Right renal cortex interstitium (tissue), 3 donors: ENCODE measurements at regions not wholly inside any gene's neighbourhood (a gene's known extent, or its start where the extent isn't known, plus 50 kb on each side); places are given as distances from the start of the nearest gene placed in this dataset.

Experiments
- DNase-seq, 3 donors: peaks; one replicate each; pipeline ENCODE4 v3.0.0-alpha.2; 2013; ENCODE audit warnings: low read depth in 3 of 3, low spot score in 2 of 3

GRCh38 chr3:104514776-104515175, 851.9 kb upstream of the ALCAM start:
- DNase-seq = no peak

- no peak for DNase-seq
Observed at GRCh38 chr3:104519068-104519467, 847.6 kb upstream of the ALCAM start.

DNA sequence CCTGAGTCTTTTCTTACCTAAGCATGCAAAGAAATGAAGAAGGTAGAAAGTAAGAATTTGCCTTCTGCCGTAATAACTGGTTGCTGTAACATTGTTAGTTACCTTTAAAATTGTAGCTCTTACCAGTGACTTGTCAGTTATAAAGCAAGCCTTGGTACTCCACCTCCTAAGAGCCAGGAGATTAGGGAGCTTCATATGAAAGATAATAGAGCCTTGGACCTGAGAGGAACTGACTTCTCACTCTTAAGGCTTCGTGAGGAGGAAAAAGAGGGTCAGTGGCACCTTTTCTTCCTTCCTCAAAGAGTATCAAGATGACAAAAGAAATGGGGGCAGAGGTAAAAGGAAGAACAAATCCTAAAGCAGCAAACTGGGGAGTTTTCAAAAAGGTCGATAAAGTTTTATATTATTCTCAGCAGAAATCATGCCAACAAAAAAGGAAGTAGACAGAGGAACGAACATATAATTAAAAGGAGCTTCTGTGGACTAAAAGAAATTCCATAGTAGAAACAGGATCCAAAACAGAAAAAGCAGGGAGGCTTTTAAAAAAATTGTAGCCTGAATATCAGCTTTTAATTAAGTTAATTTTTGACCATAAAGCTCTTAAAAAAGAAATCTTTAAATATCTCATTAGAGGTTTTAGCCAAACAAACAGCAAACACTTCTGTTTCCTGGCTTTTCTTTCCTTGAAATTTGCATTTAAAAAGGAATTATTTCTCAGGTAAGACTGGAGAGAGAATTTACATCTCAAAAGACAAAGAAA, 847.1 kb upstream of the ALCAM start:
- no peak for DNase-seq

GRCh38 chr3:104520228-104520655, 846.5 kb upstream of the ALCAM start:
- no peak for DNase-seq

DNA sequence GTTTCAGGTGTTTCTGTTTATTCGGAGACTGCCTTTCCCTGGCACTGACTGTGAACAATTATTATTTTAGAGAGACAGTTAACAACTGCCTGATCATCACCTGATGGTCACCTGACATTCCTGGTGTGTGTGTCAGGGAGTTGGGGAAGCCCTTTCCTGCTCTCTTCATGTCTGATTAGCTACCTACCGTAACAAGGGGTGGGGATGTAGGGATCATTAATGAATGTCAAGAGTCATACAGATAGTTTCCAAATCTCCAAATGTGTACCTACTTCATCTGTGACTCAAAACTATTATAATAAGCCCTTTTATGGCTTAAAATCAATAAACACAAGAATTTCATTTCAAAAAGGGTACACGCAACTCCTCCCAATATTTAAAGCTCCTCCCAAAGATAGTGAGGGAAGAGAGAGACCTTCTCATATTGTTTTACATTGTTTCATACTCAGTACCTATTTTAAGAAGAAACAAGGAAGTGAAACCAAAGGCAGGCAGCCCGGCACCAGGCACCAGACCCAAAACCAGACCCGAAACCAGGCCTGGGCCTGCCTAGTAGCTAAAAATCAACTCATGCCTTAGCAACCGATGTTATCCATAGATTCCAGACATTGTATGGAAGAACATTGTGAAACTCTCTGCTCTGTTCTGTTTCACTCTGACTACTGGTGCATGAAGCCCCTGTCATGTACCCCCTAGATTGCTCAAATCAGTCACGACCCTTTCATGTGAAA, 844.9 kb upstream of the ALCAM start:
- no peak for DNase-seq

DNA sequence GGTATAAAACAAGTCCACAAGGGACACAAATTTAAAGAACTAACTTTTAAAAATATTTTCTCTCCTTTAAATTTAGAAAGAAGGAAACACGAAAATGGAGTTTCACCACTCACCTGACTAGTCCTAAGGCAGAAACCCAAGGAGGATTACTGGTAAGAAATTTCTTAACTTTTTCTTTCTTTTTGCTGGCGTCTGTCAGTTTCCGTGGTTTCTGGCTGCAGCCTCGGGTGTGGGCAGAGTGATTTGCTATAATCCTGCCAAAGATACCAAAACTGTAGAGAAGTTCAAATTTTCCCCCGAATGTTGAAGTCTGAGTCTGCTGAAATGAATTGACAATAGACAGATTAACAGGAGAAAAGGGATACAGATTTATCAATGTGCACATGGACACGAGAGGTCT, 843.6 kb upstream of the ALCAM start:
- DNase-seq = no peak

DNA sequence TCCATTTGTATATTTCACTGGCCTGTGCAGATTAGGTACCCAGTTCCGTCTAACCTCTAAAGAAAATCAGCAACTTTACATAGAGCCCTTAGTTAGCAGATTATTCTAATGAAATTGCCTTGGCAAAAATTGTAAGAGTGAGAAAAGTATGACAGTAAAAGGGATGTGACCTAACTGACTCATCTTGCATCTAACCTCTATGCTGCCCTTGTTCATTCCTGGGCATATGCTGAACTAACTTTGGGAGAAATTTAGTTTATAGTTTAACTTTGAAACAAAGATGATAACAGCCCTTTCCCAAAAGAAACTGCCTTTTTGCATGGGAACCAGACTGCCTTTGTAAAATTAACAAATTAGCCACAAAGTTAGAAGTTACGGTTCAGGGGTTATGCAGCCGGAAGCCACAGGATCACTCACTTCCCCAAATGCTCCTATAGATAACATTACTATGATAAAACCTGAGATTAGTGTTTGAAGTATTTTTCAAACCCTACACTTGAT, 839.8 kb upstream of the ALCAM start:
- no peak for DNase-seq

DNA sequence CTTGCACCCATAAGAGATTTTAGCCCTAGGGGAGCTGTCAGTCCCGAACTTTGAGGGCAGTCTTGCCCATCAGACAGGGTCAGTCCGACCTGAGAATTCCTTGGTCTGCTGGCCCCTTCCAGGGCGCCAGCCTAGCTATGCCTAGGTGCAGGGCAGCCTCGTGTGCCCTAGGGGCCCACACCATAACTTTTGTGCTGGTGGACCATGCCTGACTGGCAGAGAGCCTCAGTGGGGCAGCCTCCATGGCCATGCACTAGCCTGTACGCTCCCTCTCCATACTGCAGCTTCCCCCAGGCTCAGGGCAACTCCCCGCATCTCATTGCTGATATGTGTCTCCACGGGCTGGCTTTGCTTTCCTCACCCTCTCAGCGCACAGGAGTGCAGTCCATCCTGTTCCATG, 835.8 kb upstream of the ALCAM start:
- no peak for DNase-seq

GRCh38 chr3:104536715-104537114, 830.0 kb upstream of the ALCAM start:
- no peak for DNase-seq

GRCh38 chr3:104537323-104537722, 829.4 kb upstream of the ALCAM start:
- DNase-seq = no peak

GRCh38 chr3:104546301-104546700, 820.4 kb upstream of the ALCAM start:
- DNase-seq = no peak

DNA sequence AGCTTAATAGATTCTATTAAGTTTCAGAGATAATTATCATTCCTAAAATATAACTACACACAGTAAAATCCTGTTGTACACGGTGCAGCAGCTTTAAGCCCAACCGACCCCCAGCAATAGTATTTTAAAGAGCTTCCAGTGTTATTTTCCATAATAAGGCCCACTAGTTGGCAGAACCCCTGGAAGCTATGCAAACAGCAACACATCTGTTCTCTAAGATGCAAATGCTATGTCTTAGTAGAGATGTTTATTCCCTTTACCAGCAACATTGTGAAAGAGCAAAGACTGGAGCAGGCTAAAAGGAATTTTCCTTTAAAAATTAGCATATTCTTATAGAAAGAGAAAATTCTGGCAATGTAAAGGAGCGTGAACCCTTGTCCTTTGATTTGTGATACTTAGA, 819.7 kb upstream of the ALCAM start:
- no peak for DNase-seq

DNA sequence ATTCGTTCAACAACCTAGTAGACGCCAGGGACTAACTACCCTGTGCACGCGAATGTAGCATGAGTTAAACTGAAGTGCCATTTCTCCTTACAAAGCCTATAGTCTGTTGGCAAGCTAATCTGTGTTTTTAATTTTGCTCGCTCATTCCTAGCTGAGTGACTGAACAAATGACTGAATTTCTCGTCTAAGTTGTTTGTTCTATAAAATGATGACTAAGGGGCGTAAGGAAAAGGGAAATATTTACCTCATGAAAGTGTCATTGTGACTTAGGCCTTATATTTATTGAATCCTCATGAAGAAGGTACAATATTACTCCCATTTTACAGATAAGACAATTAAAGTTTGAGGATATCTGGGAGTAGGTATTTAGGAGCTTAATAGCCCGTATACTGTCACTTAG, 818.3 kb upstream of the ALCAM start:
- no peak for DNase-seq

- DNase-seq = no peak
Observed at GRCh38 chr3:104549099-104549714, 817.5 kb upstream of the ALCAM start.

DNA sequence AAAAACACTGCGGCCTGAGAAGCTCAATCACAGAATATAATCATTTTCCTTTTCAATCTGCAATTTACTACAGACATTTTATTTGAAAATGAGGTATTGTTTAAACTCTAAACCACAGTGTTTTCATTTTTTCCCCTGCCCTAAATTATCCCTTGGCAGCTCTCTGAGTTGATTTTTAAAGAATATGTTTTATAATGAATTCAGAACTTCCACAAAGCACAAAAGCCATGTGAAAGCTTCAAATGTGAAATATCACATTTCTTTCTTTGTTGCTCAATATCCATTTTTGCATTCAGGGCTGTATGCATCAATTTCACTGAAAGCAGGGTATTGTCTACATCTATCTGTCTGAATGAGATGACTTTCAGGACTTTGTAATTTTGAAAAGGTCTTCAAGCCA, 813.6 kb upstream of the ALCAM start:
- DNase-seq = no peak

- DNase-seq = no peak
Observed at GRCh38 chr3:104554425-104554824, 812.3 kb upstream of the ALCAM start.

DNA sequence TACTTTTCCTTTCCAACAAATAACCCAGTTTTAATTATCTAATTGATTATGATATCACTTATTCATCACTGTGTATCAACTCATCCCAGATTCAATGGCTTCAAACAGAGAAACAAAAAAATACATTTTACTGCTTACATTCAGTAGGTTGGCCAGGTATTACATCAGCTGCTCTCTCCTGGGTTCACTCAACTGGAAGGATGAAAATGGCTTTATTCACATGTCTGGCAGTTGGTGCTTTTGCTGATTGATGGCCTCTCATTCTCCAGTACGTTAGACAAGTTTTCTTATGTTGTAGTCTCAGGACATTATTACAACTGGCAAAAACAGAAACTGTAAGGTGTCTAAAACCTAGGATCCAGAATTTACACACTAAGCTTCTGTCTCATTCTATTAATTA, 811.0 kb upstream of the ALCAM start:
- no peak for DNase-seq

DNA sequence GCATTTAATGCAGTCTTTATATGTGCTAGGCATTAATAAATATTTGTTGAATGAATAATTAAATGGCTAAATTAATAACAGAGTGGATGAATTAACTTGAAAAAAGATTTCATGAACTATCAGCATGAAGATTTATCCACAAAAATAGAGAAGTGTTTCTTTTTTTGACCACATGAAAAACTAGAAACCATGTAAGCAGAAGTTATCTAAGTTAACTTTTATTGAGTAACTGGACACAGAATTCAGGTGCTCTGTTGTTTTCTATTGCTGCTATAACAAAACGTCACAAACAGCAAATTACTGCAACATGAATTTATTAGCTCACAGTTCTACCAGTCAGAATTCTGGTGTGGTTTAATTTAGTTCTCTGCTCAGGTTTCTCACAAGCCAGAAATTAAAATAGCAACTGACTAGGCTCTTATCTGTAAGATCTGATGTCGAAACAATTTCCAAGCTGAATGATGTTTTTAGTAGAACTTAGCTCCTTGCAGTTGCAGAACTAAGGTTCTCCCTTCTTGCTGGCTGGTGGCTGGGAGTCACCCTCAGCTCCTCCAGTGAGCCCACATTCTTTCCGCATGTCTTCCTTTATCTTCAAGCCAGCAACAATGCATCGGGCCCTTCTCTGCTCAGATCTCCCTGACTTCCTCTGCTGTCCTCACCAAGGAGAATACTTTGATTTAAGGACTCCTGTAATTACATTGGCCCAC, 810.2 kb upstream of the ALCAM start:
- no peak for DNase-seq

- no peak for DNase-seq
Observed at GRCh38 chr3:104561324-104561723, 805.4 kb upstream of the ALCAM start.

- DNase-seq = no peak
Observed at GRCh38 chr3:104564045-104564643, 802.6 kb upstream of the ALCAM start.

DNA sequence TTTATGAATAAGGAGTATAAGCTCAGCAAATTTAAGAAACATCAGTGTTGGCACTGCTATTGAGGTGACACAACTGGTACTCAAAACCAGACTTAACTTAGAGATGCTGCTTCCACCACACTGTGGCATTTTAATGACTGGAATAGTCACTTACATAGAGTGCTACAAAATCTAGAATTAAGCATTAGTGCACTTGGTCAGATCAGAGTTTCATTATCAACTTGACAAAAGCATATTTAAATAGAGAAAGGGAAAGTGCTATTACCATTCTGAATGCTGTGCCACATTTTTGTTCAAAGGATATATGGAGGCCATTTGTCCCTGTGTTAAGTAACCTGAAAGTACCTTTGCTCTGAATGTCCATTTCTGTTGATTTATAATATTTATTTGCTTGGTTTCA, 800.7 kb upstream of the ALCAM start:
- no peak for DNase-seq
